ENCODE measurements at regions not wholly inside any gene's neighbourhood (a gene's known extent, or its start where the extent isn't known, plus 50 kb on each side); places are given as distances from the start of the nearest gene placed in this dataset.

GRCh38 chr3:106336619-106337018 is 467.8 kb upstream of the CBLB start:
- Mint-ChIP-seq H3K4me1 (no peaks in the 10 kb centered on the region), H3K27me3 (ENCODE audit: insufficient read depth, low read depth, poor library complexity) (no peaks in the 10 kb centered on the region), H3K27ac (no peak overlapping the region), H3K36me3 (ENCODE audit: low read depth) (no peaks in the 10 kb centered on the region), H3K4me3 (no peak overlapping the region), H3K9me3 (no peaks in the 10 kb centered on the region)
- ATAC-seq (no peak), DNase-seq (ENCODE audit: low spot score) (no peak)
- TF ChIP-seq EZH2phosphoT487 (IDR thresholded peaks at IDR 0.05; ENCODE audit: unreplicated experiment) (no peak), JUNB (IDR thresholded peaks at IDR 0.05; ENCODE audit: unreplicated experiment) (no peak)
- Histone ChIP-seq H3F3A (replicated peaks; ENCODE audit: low read depth) (no peaks in the 10 kb centered on the region), H3K27ac (ENCODE audit: low read depth) (no peak overlapping the region), H3K4me1 (ENCODE audit: insufficient read depth) (no peaks in the 10 kb centered on the region), H3K27me3 (ENCODE audit: insufficient read depth) (no peaks in the 10 kb centered on the region), H3K4me2 (no peak overlapping the region), H3K9me2 (ENCODE audit: insufficient read depth) (no peaks in the 10 kb centered on the region), H2AFZ (no peak overlapping the region), H4K20me1 (replicated peaks; ENCODE audit: insufficient read depth) (no peaks in the 10 kb centered on the region), H3K36me3 (ENCODE audit: insufficient read depth) (no peaks in the 10 kb centered on the region), H3K79me2 (replicated peaks; ENCODE audit: insufficient read depth) (no peaks in the 10 kb centered on the region), H3K4me3 (no peak overlapping the region)

GRCh38 chr3:106337116-106337515 is 468.3 kb upstream of the CBLB start:
- peaks cover under 1% of the 10 kb centered on the region; the same call in 2 of the 3 replicates for H3K4me1 Mint-ChIP-seq
- Histone ChIP-seq H3K79me2 (replicated peaks; ENCODE audit: insufficient read depth) (no peaks in the 10 kb centered on the region), H3K27ac (ENCODE audit: low read depth) (no peak overlapping the region), H4K20me1 (replicated peaks; ENCODE audit: insufficient read depth) (no peaks in the 10 kb centered on the region), H3K4me2 (no peak overlapping the region), H3K36me3 (ENCODE audit: insufficient read depth) (no peaks in the 10 kb centered on the region), H2AFZ (no peak overlapping the region), H3F3A (replicated peaks; ENCODE audit: low read depth) (no peaks in the 10 kb centered on the region), H3K27me3 (ENCODE audit: insufficient read depth) (no peaks in the 10 kb centered on the region), H3K4me1 (ENCODE audit: insufficient read depth) (no peaks in the 10 kb centered on the region), H3K9me2 (ENCODE audit: insufficient read depth) (no peaks in the 10 kb centered on the region), H3K4me3 (no peak overlapping the region)
- H3K36me3 Mint-ChIP-seq (ENCODE audit: low read depth): no peaks in the 10 kb centered on the region
- no peak overlapping the region for H3K27ac Mint-ChIP-seq
- H3K4me3 Mint-ChIP-seq: no peak overlapping the region
- no peaks in the 10 kb centered on the region for H3K9me3 Mint-ChIP-seq
- no peak for DNase-seq (ENCODE audit: low spot score)
- no peak for ATAC-seq
- TF ChIP-seq ZNF114 (CRISPR knock-in tag; IDR thresholded peaks at IDR 0.05): no peak
- TF ChIP-seq EZH2phosphoT487 (IDR thresholded peaks at IDR 0.05; ENCODE audit: unreplicated experiment): no peak
- no peak for TF ChIP-seq CREB1 (CRISPR knock-in tag; IDR thresholded peaks at IDR 0.05; ENCODE audit: low read depth)
- TF ChIP-seq POLR2AphosphoS5 (IDR thresholded peaks at IDR 0.05; ENCODE audit: low read depth): no peak
- TF ChIP-seq REST (IDR thresholded peaks at IDR 0.05; ENCODE audit: unreplicated experiment): no peak
- TF ChIP-seq NANOG (IDR thresholded peaks at IDR 0.05; ENCODE audit: borderline replicate concordance): no peak
- no peak for TF ChIP-seq EZH2 (IDR thresholded peaks at IDR 0.05; ENCODE audit: low read depth, unreplicated experiment)
- no peaks in the 10 kb centered on the region for H3K27me3 Mint-ChIP-seq (ENCODE audit: insufficient read depth, low read depth, poor library complexity)

Data from GM23338 (cell line).